Tibial nerve (tissue), 3 donors: ENCODE measurements at regions not wholly inside any gene's neighbourhood (a gene's known extent, or its start where the extent isn't known, plus 50 kb on each side); places are given as distances from the start of the nearest gene placed in this dataset.

Experiments
- CTCF ChIP-seq, 5 experiments: fragments of 200-600 bp in 3 of 5; fragments of 450-650 bp in 2 of 5; sonication (generic) in 3 of 5; IDR thresholded peaks; one replicate each; pipeline ENCODE4 v1.5.1; 2016 to 2019; ENCODE audit warnings: antibody characterized with exemption in 5 of 5, mild to moderate bottlenecking in 3 of 5, moderate library complexity in 2 of 5
- POLR2A ChIP-seq, 2 donors: fragments of 450-650 bp; IDR thresholded peaks; one replicate each; pipeline ENCODE4 v1.6.1; 2017; ENCODE audit warnings: antibody characterized with exemption in 2 of 2, mild to moderate bottlenecking in 2 of 2, moderate library complexity in 2 of 2

GRCh38 chr15:98308117-98308516, 340.2 kb upstream of the IGF1R start:
- TF ChIP-seq CTCF (IDR thresholded peaks at IDR 0.05) (no peak), POLR2A (IDR thresholded peaks at IDR 0.05) (no peak)
